ENCODE measurements at regions not wholly inside any gene's neighbourhood (a gene's known extent, or its start where the extent isn't known, plus 50 kb on each side); places are given as distances from the start of the nearest gene placed in this dataset.

- H3K27ac Mint-ChIP-seq, result no peak overlapping the region
- ATAC-seq (ENCODE audit: low read depth), result no peak
- CTCF ChIA-PET, result no interaction called here
- H3K27ac ChIP-seq (ENCODE audit: low read length in 2 of 2), result no peak overlapping the region
- POLR2A ChIA-PET, result no interaction called here
- H3K27me3 Mint-ChIP-seq, result no peaks in the 10 kb centered on the region
- no peaks in the 10 kb centered on the region for H3K4me1 ChIP-seq (ENCODE audit: control insufficient read depth in 2 of 2, insufficient read depth in 2 of 2, low read length in 2 of 2)
- no peak overlapping the region for H3K9ac ChIP-seq (ENCODE audit: low read length)
- intact Hi-C loops (cut with micrococcal nuclease), result no loop called here
- peaks cover 2% of the 10 kb centered on the region for H3K9me3 Mint-ChIP-seq (ENCODE audit: insufficient read depth)
- H3K79me2 ChIP-seq (ENCODE audit: control insufficient read depth, insufficient read depth, low read length), result no peaks in the 10 kb centered on the region
- H3K4me1 Mint-ChIP-seq, result peaks cover 3% of the 10 kb centered on the region
- no peak overlapping the region for H3K4me3 Mint-ChIP-seq
- no peak overlapping the region for H2AFZ ChIP-seq (ENCODE audit: insufficient read depth, low read depth, low read length, poor library complexity, severe bottlenecking)
- H3K4me2 ChIP-seq (replicated peaks; ENCODE audit: low read depth, low read length, poor library complexity, severe bottlenecking), result no peak overlapping the region
- no peaks in the 10 kb centered on the region for H3K27me3 ChIP-seq (replicated peaks in 1 of 4; ENCODE audit: control extremely low read depth in 1 of 4, control insufficient read depth in 3 of 4, insufficient read depth in 4 of 4, low read length in 3 of 4)
- H4K20me1 ChIP-seq (ENCODE audit: control insufficient read depth, insufficient read depth, low read length, poor library complexity, severe bottlenecking), result no peaks in the 10 kb centered on the region
- no peaks in the 10 kb centered on the region for H3K36me3 ChIP-seq (replicated peaks in 1 of 2; ENCODE audit: control extremely low read depth in 1 of 2, control insufficient read depth in 1 of 2, extremely low read depth in 1 of 2, insufficient read depth in 2 of 2, low read length in 1 of 2)
- no peaks in the 10 kb centered on the region for H3K9me3 ChIP-seq (ENCODE audit: control extremely low read depth in 1 of 3, control insufficient read depth in 2 of 3, insufficient read depth in 1 of 3, low read length in 2 of 3)
- no peak for DNase-seq
- no peak overlapping the region for H3K4me3 ChIP-seq (ENCODE audit: control extremely low read depth in 1 of 5, extremely low read depth in 1 of 5, insufficient read depth in 1 of 5, low read depth in 2 of 5, low read length in 4 of 5)
- TF ChIP-seq, protein P1, sequence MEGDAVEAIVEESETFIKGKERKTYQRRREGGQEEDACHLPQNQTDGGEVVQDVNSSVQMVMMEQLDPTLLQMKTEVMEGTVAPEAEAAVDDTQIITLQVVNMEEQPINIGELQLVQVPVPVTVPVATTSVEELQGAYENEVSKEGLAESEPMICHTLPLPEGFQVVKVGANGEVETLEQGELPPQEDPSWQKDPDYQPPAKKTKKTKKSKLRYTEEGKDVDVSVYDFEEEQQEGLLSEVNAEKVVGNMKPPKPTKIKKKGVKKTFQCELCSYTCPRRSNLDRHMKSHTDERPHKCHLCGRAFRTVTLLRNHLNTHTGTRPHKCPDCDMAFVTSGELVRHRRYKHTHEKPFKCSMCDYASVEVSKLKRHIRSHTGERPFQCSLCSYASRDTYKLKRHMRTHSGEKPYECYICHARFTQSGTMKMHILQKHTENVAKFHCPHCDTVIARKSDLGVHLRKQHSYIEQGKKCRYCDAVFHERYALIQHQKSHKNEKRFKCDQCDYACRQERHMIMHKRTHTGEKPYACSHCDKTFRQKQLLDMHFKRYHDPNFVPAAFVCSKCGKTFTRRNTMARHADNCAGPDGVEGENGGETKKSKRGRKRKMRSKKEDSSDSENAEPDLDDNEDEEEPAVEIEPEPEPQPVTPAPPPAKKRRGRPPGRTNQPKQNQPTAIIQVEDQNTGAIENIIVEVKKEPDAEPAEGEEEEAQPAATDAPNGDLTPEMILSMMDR (IDR thresholded peaks at IDR 0.05), result no peak
- TF ChIP-seq EZH2 (IDR thresholded peaks at IDR 0.05; ENCODE audit: borderline replicate concordance, insufficient read depth, low read depth, low read length, poor library complexity, severe bottlenecking), result no peak
Observed at GRCh38 chrX:42902513-42902912, 124.5 kb upstream of the PPP1R2C start.

- Mint-ChIP-seq H3K27ac (no peak overlapping the region), H3K4me3 (no peak overlapping the region), H3K27me3 (no peaks in the 10 kb centered on the region), H3K9me3 (ENCODE audit: insufficient read depth) (no peaks in the 10 kb centered on the region), H3K4me1 (no peaks in the 10 kb centered on the region)
- TF ChIP-seq, protein P1 (IDR thresholded peaks at IDR 0.05), result no peak
- TF ChIP-seq EZH2 (IDR thresholded peaks at IDR 0.05; ENCODE audit: borderline replicate concordance, insufficient read depth, low read depth, low read length, poor library complexity, severe bottlenecking), result no peak
- ChIA-PET POLR2A (no interaction called here), CTCF (no interaction called here)
- Histone ChIP-seq H2AFZ (ENCODE audit: insufficient read depth, low read depth, low read length, poor library complexity, severe bottlenecking) (no peak overlapping the region), H3K4me3 (ENCODE audit: control extremely low read depth in 1 of 5, extremely low read depth in 1 of 5, insufficient read depth in 1 of 5, low read depth in 2 of 5, low read length in 4 of 5) (no peak overlapping the region), H3K4me2 (replicated peaks; ENCODE audit: low read depth, low read length, poor library complexity, severe bottlenecking) (no peak overlapping the region), H3K27ac (ENCODE audit: low read length in 2 of 2) (no peak overlapping the region), H3K27me3 (replicated peaks in 1 of 4; ENCODE audit: control extremely low read depth in 1 of 4, control insufficient read depth in 3 of 4, insufficient read depth in 4 of 4, low read length in 3 of 4) (no peaks in the 10 kb centered on the region), H3K9ac (ENCODE audit: low read length) (no peak overlapping the region), H3K79me2 (ENCODE audit: control insufficient read depth, insufficient read depth, low read length) (no peaks in the 10 kb centered on the region), H4K20me1 (ENCODE audit: control insufficient read depth, insufficient read depth, low read length, poor library complexity, severe bottlenecking) (no peaks in the 10 kb centered on the region), H3K9me3 (ENCODE audit: control extremely low read depth in 1 of 3, control insufficient read depth in 2 of 3, insufficient read depth in 1 of 3, low read length in 2 of 3) (no peaks in the 10 kb centered on the region), H3K36me3 (replicated peaks in 1 of 2; ENCODE audit: control extremely low read depth in 1 of 2, control insufficient read depth in 1 of 2, extremely low read depth in 1 of 2, insufficient read depth in 2 of 2, low read length in 1 of 2) (no peaks in the 10 kb centered on the region), H3K4me1 (ENCODE audit: control insufficient read depth in 2 of 2, insufficient read depth in 2 of 2, low read length in 2 of 2) (no peaks in the 10 kb centered on the region)
- DNase-seq, result no peak
- ATAC-seq (ENCODE audit: low read depth), result no peak
- WGBS (ENCODE audit: insufficient coverage), result 100% methylated on average over 1 of the region's 3 CpGs
- intact Hi-C loops (cut with micrococcal nuclease), result no loop called here
Observed at GRCh38 chrX:42920752-42921151, 142.8 kb upstream of the PPP1R2C start.

Measured in B cell (primary cell).